ENCODE measurements at regions not wholly inside any gene's neighbourhood (a gene's known extent, or its start where the extent isn't known, plus 50 kb on each side); places are given as distances from the start of the nearest gene placed in this dataset.

- no peak for TF ChIP-seq GATA3 (IDR thresholded peaks at IDR 0.05; ENCODE audit: low read depth, low read length)
- TF ChIP-seq GATA2 (IDR thresholded peaks at IDR 0.05; ENCODE audit: low read depth, low read length), result no peak
These were observed 181.9 kb downstream of the BCAS1 start for GRCh38 chr20:53888510-53888909.
